Liver (tissue), 8 donors: ENCODE measurements at regions not wholly inside any gene's neighbourhood (a gene's known extent, or its start where the extent isn't known, plus 50 kb on each side); places are given as distances from the start of the nearest gene placed in this dataset.
A peak's percentile ranks its signal among the peaks of the same experiment; 100 is the strongest.

Source experiments
- DNase-seq: peaks from one replicate; pipeline ENCODE4 v3.0.0-alpha.2; 2017; ENCODE audit warnings: low spot score
- H3K27ac ChIP-seq, 2 donors: one replicate each; pipeline ENCODE4 v1.7.0; 2013; ENCODE audit warnings: inconsistent platforms in 2 of 2, low read length in 2 of 2, control low read depth in 1 of 2, low read depth in 1 of 2, mild to moderate bottlenecking in 1 of 2
- H3K27me3 ChIP-seq, 4 donors: one replicate each; pipeline versions ENCODE4 v1.6.1 to v1.7.0; 2013; ENCODE audit warnings: low read length in 3 of 4, inconsistent platforms in 1 of 4, mild to moderate bottlenecking in 1 of 4, moderate library complexity in 1 of 4; ENCODE audit not compliant: control insufficient read depth in 4 of 4, insufficient read depth in 4 of 4
- H3K36me3 ChIP-seq, 4 donors: one replicate each; pipeline versions ENCODE4 v1.6.1 to v1.7.0; 2013; ENCODE audit warnings: low read length in 3 of 4, mild to moderate bottlenecking in 3 of 4, low read depth in 1 of 4, moderate library complexity in 1 of 4; ENCODE audit not compliant: control insufficient read depth in 4 of 4, insufficient read depth in 3 of 4
- H3K4me1 ChIP-seq, 4 donors: one replicate each; pipeline versions ENCODE4 v1.6.1 to v1.7.0; 2013; ENCODE audit warnings: low read length in 3 of 4, mild to moderate bottlenecking in 3 of 4, moderate library complexity in 1 of 4; ENCODE audit not compliant: control insufficient read depth in 4 of 4, insufficient read depth in 4 of 4
- H3K4me3 ChIP-seq, 3 donors: one replicate each; pipeline versions ENCODE4 v1.6.1 to v1.7.0; 2013; ENCODE audit warnings: low read length in 3 of 3, control low read depth in 1 of 3, low read depth in 1 of 3, mild to moderate bottlenecking in 1 of 3
- H3K9ac ChIP-seq, 2 donors: one replicate each; pipeline ENCODE4 v1.7.0; 2013; ENCODE audit warnings: low read length in 2 of 2, mild to moderate bottlenecking in 2 of 2, moderate library complexity in 2 of 2, control low read depth in 1 of 2, low read depth in 1 of 2
- H3K9me3 ChIP-seq, 4 donors: one replicate each; pipeline versions ENCODE4 v1.6.1 to v1.7.0; 2013; ENCODE audit warnings: low read length in 3 of 4; ENCODE audit not compliant: control insufficient read depth in 4 of 4
- ATF3 ChIP-seq: IDR thresholded peaks from 2 replicates; pipeline ENCODE4 v1.6.1; 2016; ENCODE audit warnings: antibody characterized with exemption
- CTCF ChIP-seq: fragments of 150-350 bp; IDR thresholded peaks from 2 replicates; pipeline ENCODE4 v1.5.1; 2017; ENCODE audit warnings: improper control_type of control experiment, low read depth, low read length; ENCODE audit not compliant: missing input control
- EGR1 ChIP-seq, 2 donors: IDR thresholded peaks; 2 replicates each; pipeline ENCODE4 v1.6.1; 2016 to 2018; ENCODE audit warnings: antibody characterized with exemption in 2 of 2, low read depth in 2 of 2
- FOXA2 ChIP-seq: IDR thresholded peaks from 2 replicates; pipeline ENCODE4 v1.6.1; 2016; ENCODE audit warnings: antibody characterized with exemption
- GABPA ChIP-seq, 2 donors: IDR thresholded peaks in 1 of 2; conservative IDR thresholded peaks in 1 of 2; 2 replicates each; pipeline ENCODE4 v1.6.1; 2016; ENCODE audit warnings: antibody characterized with exemption in 2 of 2, mild to moderate bottlenecking in 1 of 2, moderate library complexity in 1 of 2
- HNF4G ChIP-seq: IDR thresholded peaks from 2 replicates; pipeline ENCODE4 v1.6.1; 2016; ENCODE audit warnings: antibody characterized with exemption
- MAX ChIP-seq: IDR thresholded peaks from 2 replicates; pipeline ENCODE4 v1.6.1; 2016; ENCODE audit warnings: antibody characterized with exemption
- RAD21 ChIP-seq, 2 donors: IDR thresholded peaks; 2 replicates each; pipeline ENCODE4 v1.6.1; 2016; ENCODE audit warnings: antibody characterized with exemption in 2 of 2, mild to moderate bottlenecking in 2 of 2
- SP1 ChIP-seq: IDR thresholded peaks from 2 replicates; pipeline ENCODE4 v1.6.1; 2018; ENCODE audit warnings: antibody characterized with exemption, mild to moderate bottlenecking
- ZBTB33 ChIP-seq: IDR thresholded peaks from 2 replicates; pipeline ENCODE4 v1.6.1; 2016; ENCODE audit warnings: antibody characterized with exemption
- WGBS: extraction: QIAGEN DNeasy Blood & Tissue Kit; methylation state at CpG from one replicate; pipeline ENCODE4 v1.1.7; 2013; 5-methylcytosine and 5-hydroxymethylcytosine counted together
- donor health status: healthy.
- donor health status: healthy.
- donor health status: healthy.
- donor health status: healthy.
- donor health status: healthy.

GRCh38 chr1:181416268-181416860 is 67.0 kb upstream of the CACNA1E start:
- TF ChIP-seq EGR1 (IDR thresholded peaks at IDR 0.05; ENCODE audit: low read depth in 2 of 2) (no peak), GABPA (IDR thresholded peaks at IDR 0.05 in 1 of 2, conservative IDR thresholded peaks at IDR 0.05 in 1 of 2) (no peak), CTCF (no peak), MAX (no peak)
- no peak overlapping the region for H3K27ac ChIP-seq
- no peak overlapping the region for H3K9ac ChIP-seq
- no peaks in the 10 kb centered on the region for H3K27me3 ChIP-seq
- no peaks in the 10 kb centered on the region for H3K9me3 ChIP-seq
- no peaks in the 10 kb centered on the region for H3K4me1 ChIP-seq
- no peak overlapping the region for H3K4me3 ChIP-seq
- 68% methylated on average over 7 of the region's 7 CpGs for WGBS
- no peak for DNase-seq
- H3K36me3 ChIP-seq: no peaks in the 10 kb centered on the region

GRCh38 chr1:181417915-181418314 is 65.4 kb upstream of the CACNA1E start:
- no peak for DNase-seq
- no peak overlapping the region for H3K4me3 ChIP-seq
- no peak overlapping the region for H3K9ac ChIP-seq
- TF ChIP-seq ZBTB33: no peak
- no peak for TF ChIP-seq ATF3
- no peak for TF ChIP-seq SP1
- no peak for TF ChIP-seq FOXA2
- no peak overlapping the region for H3K27ac ChIP-seq
- H3K9me3 ChIP-seq: no peaks in the 10 kb centered on the region
- 77% methylated on average over 3 of the region's 3 CpGs for WGBS
- no peaks in the 10 kb centered on the region for H3K4me1 ChIP-seq
- H3K36me3 ChIP-seq: no peaks in the 10 kb centered on the region
- no peaks in the 10 kb centered on the region for H3K27me3 ChIP-seq

- TF ChIP-seq HNF4G (no peak), ATF3 (no peak), CTCF (peak; percentile 30), RAD21 (IDR thresholded peaks at IDR 0.05) (peak; percentile 42 to 62)
- Histone ChIP-seq H3K4me3 (no peak overlapping the region), H3K27me3 (peaks cover 0 to 7% (median 0%) of the 10 kb centered on the region in 4 donors), H3K36me3 (no peaks in the 10 kb centered on the region), H3K4me1 (peaks cover 0 to 3% (median 0%) of the 10 kb centered on the region in 4 donors), H3K9me3 (no peaks in the 10 kb centered on the region), H3K27ac (no peak overlapping the region), H3K9ac (no peak overlapping the region)
- WGBS: 20% methylated on average over 4 of the region's 4 CpGs
- DNase-seq: no peak
Measured at GRCh38 chr1:181423301-181423918, 59.9 kb upstream of the CACNA1E start.
